OCI-LY7 (cell line): ENCODE measurements at regions not wholly inside any gene's neighbourhood (a gene's known extent, or its start where the extent isn't known, plus 50 kb on each side); places are given as distances from the start of the nearest gene placed in this dataset.

Source experiments
- EZH2phosphoT487 ChIP-seq: fragments of 200-600 bp; sonication (generic); IDR thresholded peaks from 2 replicates; pipeline ENCODE4 v1.6.1; 2018; ENCODE audit warnings: low read depth, borderline replicate concordance, mild to moderate bottlenecking, mixed run types, antibody characterized with exemption, low read length, moderate library complexity, mixed read lengths
- TF ChIP-seq, protein P1 (sequence below): fragments of 200-600 bp; sonication (generic); conservative IDR thresholded peaks from 2 replicates; pipeline ENCODE4 v1.5.1; 2014; ENCODE audit warnings: mild to moderate bottlenecking, antibody characterized with exemption, low read length, moderate library complexity, mixed read lengths

DNA sequence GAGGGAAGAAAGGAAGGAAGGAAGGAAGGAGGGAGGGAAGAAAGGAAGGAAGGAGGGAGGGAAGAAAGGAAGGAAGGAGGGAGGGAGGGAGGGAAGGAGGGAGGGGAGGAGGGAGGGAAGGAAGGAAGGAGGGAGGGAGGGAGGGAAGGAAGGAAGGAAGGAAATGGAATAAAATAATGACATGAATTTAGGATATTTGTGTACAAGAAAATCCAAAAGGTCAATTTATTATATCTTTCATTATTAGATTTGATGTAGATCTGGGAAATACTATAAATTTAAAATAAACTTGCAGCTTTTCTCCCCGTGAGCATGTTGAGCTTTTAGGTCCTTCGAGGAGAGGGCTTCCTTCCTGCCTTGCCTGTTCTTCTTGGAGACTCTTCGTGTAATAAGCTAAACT lies 398.6 kb upstream of the NRP1 start:
- TF ChIP-seq, protein P1, sequence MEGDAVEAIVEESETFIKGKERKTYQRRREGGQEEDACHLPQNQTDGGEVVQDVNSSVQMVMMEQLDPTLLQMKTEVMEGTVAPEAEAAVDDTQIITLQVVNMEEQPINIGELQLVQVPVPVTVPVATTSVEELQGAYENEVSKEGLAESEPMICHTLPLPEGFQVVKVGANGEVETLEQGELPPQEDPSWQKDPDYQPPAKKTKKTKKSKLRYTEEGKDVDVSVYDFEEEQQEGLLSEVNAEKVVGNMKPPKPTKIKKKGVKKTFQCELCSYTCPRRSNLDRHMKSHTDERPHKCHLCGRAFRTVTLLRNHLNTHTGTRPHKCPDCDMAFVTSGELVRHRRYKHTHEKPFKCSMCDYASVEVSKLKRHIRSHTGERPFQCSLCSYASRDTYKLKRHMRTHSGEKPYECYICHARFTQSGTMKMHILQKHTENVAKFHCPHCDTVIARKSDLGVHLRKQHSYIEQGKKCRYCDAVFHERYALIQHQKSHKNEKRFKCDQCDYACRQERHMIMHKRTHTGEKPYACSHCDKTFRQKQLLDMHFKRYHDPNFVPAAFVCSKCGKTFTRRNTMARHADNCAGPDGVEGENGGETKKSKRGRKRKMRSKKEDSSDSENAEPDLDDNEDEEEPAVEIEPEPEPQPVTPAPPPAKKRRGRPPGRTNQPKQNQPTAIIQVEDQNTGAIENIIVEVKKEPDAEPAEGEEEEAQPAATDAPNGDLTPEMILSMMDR: no peak
- TF ChIP-seq EZH2phosphoT487: no peak
